Midbrain (tissue), 1 donor: ENCODE measurements at regions not wholly inside any gene's neighbourhood (a gene's known extent, or its start where the extent isn't known, plus 50 kb on each side); places are given as distances from the start of the nearest gene placed in this dataset.
"Not testable (repeated sequence)": the region's sequence is repeated elsewhere in the genome, so short reads cannot be mapped to it uniquely, and the experiment has no call there.

Source experiments
- DNase-seq: peaks from one replicate; lab custom pipeline; 2025; lab: John Stamatoyannopoulos, UW

- no peak for DNase-seq
These were observed 627.8 kb upstream of the SLIT2 start for GRCh38 chr4:19623866-19624265.

- DNase-seq, result no peak
These were observed 636.5 kb upstream of the SLIT2 start for GRCh38 chr4:19615086-19615689.

- no peak for DNase-seq
These were observed 637.5 kb upstream of the SLIT2 start for GRCh38 chr4:19614171-19614570.

GRCh38 chr4:19596342-19596741, 655.4 kb upstream of the SLIT2 start:
- no peak for DNase-seq

- DNase-seq, result no peak
These were observed 659.3 kb upstream of the SLIT2 start for GRCh38 chr4:19592391-19592790.

- DNase-seq, result no peak
These were observed 667.7 kb upstream of the SLIT2 start for GRCh38 chr4:19583827-19584569.

- DNase-seq, result no peak
These were observed 671.6 kb upstream of the SLIT2 start for GRCh38 chr4:19580095-19580494.

GRCh38 chr4:19579608-19580007, 672.1 kb upstream of the SLIT2 start:
- DNase-seq, result no peak

GRCh38 chr4:19577097-19577496, 674.6 kb upstream of the SLIT2 start:
- no peak for DNase-seq

- no peak for DNase-seq
These were observed 675.8 kb upstream of the SLIT2 start for GRCh38 chr4:19575924-19576323.

GRCh38 chr4:19566041-19566440, 685.7 kb upstream of the SLIT2 start:
- DNase-seq, result no peak

GRCh38 chr4:19562456-19562855, 689.2 kb upstream of the SLIT2 start:
- no peak for DNase-seq

GRCh38 chr4:19557161-19557560, 694.5 kb upstream of the SLIT2 start:
- no peak for DNase-seq

- not testable (repeated sequence) for DNase-seq
These were observed 695.4 kb upstream of the SLIT2 start for GRCh38 chr4:19556276-19556675.

- DNase-seq, result no peak
These were observed 704.2 kb upstream of the SLIT2 start for GRCh38 chr4:19547463-19547862.

GRCh38 chr4:19544446-19545125, 707.1 kb upstream of the SLIT2 start:
- DNase-seq, result no peak

GRCh38 chr4:19540859-19541540, 710.7 kb upstream of the SLIT2 start:
- no peak for DNase-seq

- DNase-seq, result no peak
These were observed 712.5 kb upstream of the SLIT2 start for GRCh38 chr4:19539201-19539600.

- DNase-seq, result no peak
These were observed 717.5 kb upstream of the SLIT2 start for GRCh38 chr4:19534159-19534558.

- no peak for DNase-seq
These were observed 719.5 kb upstream of the SLIT2 start for GRCh38 chr4:19531906-19532848.

GRCh38 chr4:19523964-19524363, 727.7 kb upstream of the SLIT2 start:
- DNase-seq, result no peak

GRCh38 chr4:19522966-19523365, 728.7 kb upstream of the SLIT2 start:
- DNase-seq, result no peak
